SK-N-SH (cell line): ENCODE measurements at regions not wholly inside any gene's neighbourhood (a gene's known extent, or its start where the extent isn't known, plus 50 kb on each side); places are given as distances from the start of the nearest gene placed in this dataset.

Source experiments
- CTCF ChIA-PET: fragments of 300-600, 350-600 bp; formaldehyde crosslinking; extraction: SDS; loops from one replicate; lab custom pipeline; 2021; lab: Yijun Ruan, JAX
- POLR2A ChIA-PET: fragments of 350-600 bp; sonication (Branson Sonifier 250); formaldehyde crosslinking; extraction: SDS; loops from one replicate; lab custom pipeline; 2020; ENCODE audit warnings: antibody characterized with exemption, inconsistent platforms; lab: Yijun Ruan, JAX
- DNase-seq: peaks from one replicate; pipeline ENCODE4 v3.0.0; 2012
- H2AFZ ChIP-seq: fragments of 200-600 bp; sonication (generic); 2 replicates; pipeline ENCODE4 v1.8.1; 2016; ENCODE audit warnings: antibody characterized with exemption, mild to moderate bottlenecking, low read depth
- H3F3A ChIP-seq: fragments of 200-600 bp; sonication (generic); replicated peaks from 2 replicates; pipeline ENCODE3; 2016; ENCODE audit warnings: antibody characterized with exemption, mild to moderate bottlenecking; ENCODE audit not compliant: insufficient read depth
- H3K27ac ChIP-seq, 2 experiments: fragments of 200-500 bp in 1 of 2; fragments of 200-600 bp in 1 of 2; sonication (Bioruptor generic) in 1 of 2; sonication (generic), shearing (Covaris generic) in 1 of 2; 2 replicates each; pipeline versions ENCODE4 v1.5.1 to v1.6.1; 2014 to 2016; ENCODE audit warnings: low read depth in 2 of 2, inconsistent platforms in 1 of 2, low read length in 1 of 2, mild to moderate bottlenecking in 1 of 2, mixed read lengths in 1 of 2
- H3K27me3 ChIP-seq: fragments of 200-600 bp; sonication (generic), shearing (Covaris generic); 2 replicates; pipeline ENCODE4 v1.6.1; 2016; ENCODE audit warnings: mixed run types; ENCODE audit not compliant: insufficient read depth
- H3K36me3 ChIP-seq, 2 experiments: fragments of 200-500 bp in 1 of 2; fragments of 200-600 bp in 1 of 2; sonication (Bioruptor generic) in 1 of 2; sonication (generic) in 1 of 2; replicated peaks in 1 of 2; 2 replicates each; pipeline versions ENCODE3 to v1.5.1; 2014 to 2016; ENCODE audit warnings: low read length in 1 of 2, mild to moderate bottlenecking in 1 of 2; ENCODE audit not compliant: insufficient read depth in 2 of 2, control insufficient read depth in 1 of 2
- H3K4me1 ChIP-seq, 2 experiments: fragments of 200-500 bp in 1 of 2; fragments of 200-600 bp in 1 of 2; sonication (Bioruptor generic) in 1 of 2; sonication (generic), shearing (Covaris generic) in 1 of 2; 2 replicates each; pipeline versions ENCODE4 v1.5.1 to v1.6.1; 2014 to 2016; ENCODE audit warnings: low read depth in 1 of 2, low read length in 1 of 2, mixed run types in 1 of 2; ENCODE audit not compliant: insufficient read depth in 2 of 2, control insufficient read depth in 1 of 2
- H3K4me2 ChIP-seq: fragments of 200-600 bp; sonication (generic), shearing (Covaris generic); 2 replicates; pipeline ENCODE4 v1.6.1; 2017; ENCODE audit warnings: mixed run types
- H3K4me3 ChIP-seq, 2 experiments: fragments of 200-500 bp in 1 of 2; fragments of 200-600 bp in 1 of 2; sonication (Bioruptor generic) in 1 of 2; sonication (generic), shearing (Covaris generic) in 1 of 2; 2 replicates each; pipeline versions ENCODE4 v1.5.1 to v1.8.1; 2014 to 2016; ENCODE audit warnings: low read depth in 2 of 2, inconsistent platforms in 1 of 2, low read length in 1 of 2, mild to moderate bottlenecking in 1 of 2, mixed read lengths in 1 of 2, moderate library complexity in 1 of 2
- H3K79me2 ChIP-seq: fragments of 200-600 bp; sonication (generic); 2 replicates; pipeline ENCODE4 v1.8.1; 2017; ENCODE audit warnings: mild to moderate bottlenecking; ENCODE audit not compliant: insufficient read depth
- H3K9ac ChIP-seq: fragments of 200-600 bp; sonication (generic); 2 replicates; pipeline ENCODE4 v1.6.1; 2017; ENCODE audit warnings: mixed run types
- H3K9me2 ChIP-seq: fragments of 200-600 bp; sonication (generic); 2 replicates; pipeline ENCODE4 v1.6.1; 2017; ENCODE audit warnings: mixed run types
- H3K9me3 ChIP-seq: fragments of 200-600 bp; sonication (generic); 2 replicates; pipeline ENCODE4 v1.6.1; 2017; ENCODE audit warnings: mixed run types, mild to moderate bottlenecking, moderate library complexity
- H4K20me1 ChIP-seq: fragments of 200-600 bp; sonication (generic); 2 replicates; pipeline ENCODE4 v1.6.1; 2017; ENCODE audit warnings: mild to moderate bottlenecking, mixed run types; ENCODE audit not compliant: insufficient read depth
- FOXJ3 ChIP-seq: sonication (generic); formaldehyde crosslinking; IDR thresholded peaks from 2 replicates; pipeline ENCODE4 v1.5.1; 2020; ENCODE audit warnings: mild to moderate bottlenecking, missing genetic modification reagents
- GATA2 ChIP-seq: sonication (generic); formaldehyde crosslinking; IDR thresholded peaks from 2 replicates; pipeline ENCODE4 v1.5.0; 2020; ENCODE audit warnings: mild to moderate bottlenecking, missing genetic modification reagents
- NFIC ChIP-seq: IDR thresholded peaks from 2 replicates; pipeline ENCODE4 v1.4.0; 2012; ENCODE audit warnings: borderline replicate concordance
- NRF1 ChIP-seq: IDR thresholded peaks from 2 replicates; pipeline ENCODE4 v1.6.1; 2012; ENCODE audit warnings: low read depth, mild to moderate bottlenecking, low read length
- RAD21 ChIP-seq: IDR thresholded peaks from 2 replicates; pipeline ENCODE4 v1.6.1; 2012; ENCODE audit warnings: mild to moderate bottlenecking, low read length
- RXRA ChIP-seq: IDR thresholded peaks from 2 replicates; pipeline ENCODE4 v1.4.0; 2012; ENCODE audit warnings: low read depth, mild to moderate bottlenecking, borderline replicate concordance
- SIN3A ChIP-seq: IDR thresholded peaks from 2 replicates; pipeline ENCODE4 v1.6.1; 2012; ENCODE audit warnings: low read depth, mild to moderate bottlenecking, low read length, moderate library complexity, borderline replicate concordance
- WGBS: methylation state at CpG from one replicate; pipeline ENCODE4 v1.1.6; 2017; ENCODE audit warnings: low lambda C conversion rate; 5-methylcytosine and 5-hydroxymethylcytosine counted together
- TF ChIP-seq, protein P1 (sequence below): fragments of 200-600 bp; sonication (generic); IDR thresholded peaks from 2 replicates; pipeline ENCODE4 v1.6.1; 2017; ENCODE audit warnings: antibody characterized with exemption, mild to moderate bottlenecking, moderate library complexity
- TF ChIP-seq, protein P2 (sequence below): IDR thresholded peaks from 2 replicates; pipeline ENCODE4 v1.6.1; 2012; ENCODE audit warnings: mild to moderate bottlenecking, low read depth, low read length, moderate library complexity
- TF ChIP-seq, protein P3 (sequence below): IDR thresholded peaks from 2 replicates; pipeline ENCODE4 v1.4.0; 2012; ENCODE audit warnings: low read depth, borderline replicate concordance
- TF ChIP-seq, protein P4 (sequence below): IDR thresholded peaks from 2 replicates; pipeline ENCODE4 v1.4.0; 2012; ENCODE audit warnings: low read depth, borderline replicate concordance
- TF ChIP-seq, protein P5 (sequence below): IDR thresholded peaks from 2 replicates; pipeline ENCODE4 v1.4.0; 2012; ENCODE audit warnings: low read depth

DNA sequence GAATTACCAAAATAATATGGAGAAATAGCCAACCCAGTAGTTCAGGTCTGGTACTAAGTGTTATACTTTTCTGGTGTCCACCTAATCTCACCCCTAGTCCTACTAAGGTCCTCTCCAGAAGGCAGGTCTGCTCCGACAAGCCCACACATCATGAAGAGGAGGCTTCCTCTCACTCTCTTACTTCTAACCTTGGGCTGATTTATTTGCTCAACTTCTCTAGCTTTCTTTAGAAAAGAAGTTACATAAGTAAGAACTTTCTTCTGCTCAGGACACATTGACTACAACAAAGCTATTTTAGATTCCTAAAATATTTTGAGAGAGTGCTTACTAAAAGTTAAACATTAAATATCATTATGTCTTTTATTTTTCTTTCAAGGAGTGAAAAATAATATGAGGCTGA lies 329.7 kb upstream of the NREP start:
- ChIA-PET CTCF (interaction anchor here (0.6 kb wide), 1 partner anchor 17 kb away, joined by 3 read pairs; no protein-coding TSS in a partner anchor), POLR2A (no interaction called here)
- no peak overlapping the region for H3K9ac ChIP-seq
- no peaks in the 10 kb centered on the region for H3K36me3 ChIP-seq
- no peak overlapping the region for H3K4me3 ChIP-seq
- 88% methylated on average over 1 of the region's 1 CpG for WGBS
- H3K27ac ChIP-seq, result no peak overlapping the region
- no peak overlapping the region for H3K4me2 ChIP-seq
- H3K27me3 ChIP-seq, result no peaks in the 10 kb centered on the region
- no peak overlapping the region for H2AFZ ChIP-seq
- H3K4me1 ChIP-seq, result no peaks in the 10 kb centered on the region
- DNase-seq, result no peak
- H3K9me2 ChIP-seq, result 0 out of 2 replicates have a peak, but pooled peaks cover 3% of the 10 kb centered on the region
- TF ChIP-seq, protein P1, sequence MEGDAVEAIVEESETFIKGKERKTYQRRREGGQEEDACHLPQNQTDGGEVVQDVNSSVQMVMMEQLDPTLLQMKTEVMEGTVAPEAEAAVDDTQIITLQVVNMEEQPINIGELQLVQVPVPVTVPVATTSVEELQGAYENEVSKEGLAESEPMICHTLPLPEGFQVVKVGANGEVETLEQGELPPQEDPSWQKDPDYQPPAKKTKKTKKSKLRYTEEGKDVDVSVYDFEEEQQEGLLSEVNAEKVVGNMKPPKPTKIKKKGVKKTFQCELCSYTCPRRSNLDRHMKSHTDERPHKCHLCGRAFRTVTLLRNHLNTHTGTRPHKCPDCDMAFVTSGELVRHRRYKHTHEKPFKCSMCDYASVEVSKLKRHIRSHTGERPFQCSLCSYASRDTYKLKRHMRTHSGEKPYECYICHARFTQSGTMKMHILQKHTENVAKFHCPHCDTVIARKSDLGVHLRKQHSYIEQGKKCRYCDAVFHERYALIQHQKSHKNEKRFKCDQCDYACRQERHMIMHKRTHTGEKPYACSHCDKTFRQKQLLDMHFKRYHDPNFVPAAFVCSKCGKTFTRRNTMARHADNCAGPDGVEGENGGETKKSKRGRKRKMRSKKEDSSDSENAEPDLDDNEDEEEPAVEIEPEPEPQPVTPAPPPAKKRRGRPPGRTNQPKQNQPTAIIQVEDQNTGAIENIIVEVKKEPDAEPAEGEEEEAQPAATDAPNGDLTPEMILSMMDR, result no peak
- TF ChIP-seq NFIC, result no peak
- no peak for TF ChIP-seq FOXJ3 (CRISPR knock-in tag)
- TF ChIP-seq, protein P2, sequence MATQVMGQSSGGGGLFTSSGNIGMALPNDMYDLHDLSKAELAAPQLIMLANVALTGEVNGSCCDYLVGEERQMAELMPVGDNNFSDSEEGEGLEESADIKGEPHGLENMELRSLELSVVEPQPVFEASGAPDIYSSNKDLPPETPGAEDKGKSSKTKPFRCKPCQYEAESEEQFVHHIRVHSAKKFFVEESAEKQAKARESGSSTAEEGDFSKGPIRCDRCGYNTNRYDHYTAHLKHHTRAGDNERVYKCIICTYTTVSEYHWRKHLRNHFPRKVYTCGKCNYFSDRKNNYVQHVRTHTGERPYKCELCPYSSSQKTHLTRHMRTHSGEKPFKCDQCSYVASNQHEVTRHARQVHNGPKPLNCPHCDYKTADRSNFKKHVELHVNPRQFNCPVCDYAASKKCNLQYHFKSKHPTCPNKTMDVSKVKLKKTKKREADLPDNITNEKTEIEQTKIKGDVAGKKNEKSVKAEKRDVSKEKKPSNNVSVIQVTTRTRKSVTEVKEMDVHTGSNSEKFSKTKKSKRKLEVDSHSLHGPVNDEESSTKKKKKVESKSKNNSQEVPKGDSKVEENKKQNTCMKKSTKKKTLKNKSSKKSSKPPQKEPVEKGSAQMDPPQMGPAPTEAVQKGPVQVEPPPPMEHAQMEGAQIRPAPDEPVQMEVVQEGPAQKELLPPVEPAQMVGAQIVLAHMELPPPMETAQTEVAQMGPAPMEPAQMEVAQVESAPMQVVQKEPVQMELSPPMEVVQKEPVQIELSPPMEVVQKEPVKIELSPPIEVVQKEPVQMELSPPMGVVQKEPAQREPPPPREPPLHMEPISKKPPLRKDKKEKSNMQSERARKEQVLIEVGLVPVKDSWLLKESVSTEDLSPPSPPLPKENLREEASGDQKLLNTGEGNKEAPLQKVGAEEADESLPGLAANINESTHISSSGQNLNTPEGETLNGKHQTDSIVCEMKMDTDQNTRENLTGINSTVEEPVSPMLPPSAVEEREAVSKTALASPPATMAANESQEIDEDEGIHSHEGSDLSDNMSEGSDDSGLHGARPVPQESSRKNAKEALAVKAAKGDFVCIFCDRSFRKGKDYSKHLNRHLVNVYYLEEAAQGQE, result no peak
- TF ChIP-seq, protein P3, sequence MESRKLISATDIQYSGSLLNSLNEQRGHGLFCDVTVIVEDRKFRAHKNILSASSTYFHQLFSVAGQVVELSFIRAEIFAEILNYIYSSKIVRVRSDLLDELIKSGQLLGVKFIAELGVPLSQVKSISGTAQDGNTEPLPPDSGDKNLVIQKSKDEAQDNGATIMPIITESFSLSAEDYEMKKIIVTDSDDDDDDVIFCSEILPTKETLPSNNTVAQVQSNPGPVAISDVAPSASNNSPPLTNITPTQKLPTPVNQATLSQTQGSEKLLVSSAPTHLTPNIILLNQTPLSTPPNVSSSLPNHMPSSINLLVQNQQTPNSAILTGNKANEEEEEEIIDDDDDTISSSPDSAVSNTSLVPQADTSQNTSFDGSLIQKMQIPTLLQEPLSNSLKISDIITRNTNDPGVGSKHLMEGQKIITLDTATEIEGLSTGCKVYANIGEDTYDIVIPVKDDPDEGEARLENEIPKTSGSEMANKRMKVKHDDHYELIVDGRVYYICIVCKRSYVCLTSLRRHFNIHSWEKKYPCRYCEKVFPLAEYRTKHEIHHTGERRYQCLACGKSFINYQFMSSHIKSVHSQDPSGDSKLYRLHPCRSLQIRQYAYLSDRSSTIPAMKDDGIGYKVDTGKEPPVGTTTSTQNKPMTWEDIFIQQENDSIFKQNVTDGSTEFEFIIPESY, result no peak
- TF ChIP-seq, protein P4, sequence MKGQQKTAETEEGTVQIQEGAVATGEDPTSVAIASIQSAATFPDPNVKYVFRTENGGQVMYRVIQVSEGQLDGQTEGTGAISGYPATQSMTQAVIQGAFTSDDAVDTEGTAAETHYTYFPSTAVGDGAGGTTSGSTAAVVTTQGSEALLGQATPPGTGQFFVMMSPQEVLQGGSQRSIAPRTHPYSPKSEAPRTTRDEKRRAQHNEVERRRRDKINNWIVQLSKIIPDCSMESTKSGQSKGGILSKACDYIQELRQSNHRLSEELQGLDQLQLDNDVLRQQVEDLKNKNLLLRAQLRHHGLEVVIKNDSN, result no peak
- TF ChIP-seq, protein P5, sequence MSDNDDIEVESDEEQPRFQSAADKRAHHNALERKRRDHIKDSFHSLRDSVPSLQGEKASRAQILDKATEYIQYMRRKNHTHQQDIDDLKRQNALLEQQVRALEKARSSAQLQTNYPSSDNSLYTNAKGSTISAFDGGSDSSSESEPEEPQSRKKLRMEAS, result no peak
- TF ChIP-seq GATA2 (CRISPR knock-in tag), result no peak
- TF ChIP-seq SIN3A, result no peak
- TF ChIP-seq NRF1, result no peak
- no peak for TF ChIP-seq RXRA
- no peak for TF ChIP-seq RAD21
- no peaks in the 10 kb centered on the region for H3K79me2 ChIP-seq
- H3F3A ChIP-seq, result no peaks in the 10 kb centered on the region
- peaks cover 1% of the 10 kb centered on the region; the same call in 1 of the 2 replicates for H3K9me3 ChIP-seq
- no peaks in the 10 kb centered on the region for H4K20me1 ChIP-seq
